H9 (cell line): ENCODE measurements at regions not wholly inside any gene's neighbourhood (a gene's known extent, or its start where the extent isn't known, plus 50 kb on each side); places are given as distances from the start of the nearest gene placed in this dataset.

Experiments
- DNase-seq: peaks from one replicate; pipeline ENCODE4 v3.0.0-alpha.2; 2017
- H2AFZ ChIP-seq: one replicate; pipeline ENCODE4 v1.6.1; 2013; ENCODE audit warnings: mild to moderate bottlenecking, low read length, control low read depth, moderate library complexity
- H2AK5ac ChIP-seq: 2 replicates; pipeline ENCODE4 v1.6.1; 2013; ENCODE audit warnings: low read length, control low read depth, mixed read lengths; ENCODE audit not compliant: insufficient read length
- H2BK120ac ChIP-seq: one replicate; pipeline ENCODE4 v1.6.1; 2013; ENCODE audit warnings: low read depth, mild to moderate bottlenecking, low read length, control low read depth, inconsistent platforms; ENCODE audit not compliant: poor library complexity, severe bottlenecking
- H2BK12ac ChIP-seq: 2 replicates; pipeline ENCODE4 v1.6.1; 2013; ENCODE audit warnings: low read length, control low read depth, mixed read lengths, low read depth; ENCODE audit not compliant: insufficient read length
- H2BK15ac ChIP-seq: 2 replicates; pipeline ENCODE4 v1.6.1; 2013; ENCODE audit warnings: low read depth, low read length, control low read depth
- H2BK20ac ChIP-seq: one replicate; pipeline ENCODE4 v1.6.1; 2013; ENCODE audit warnings: low read depth, mild to moderate bottlenecking, low read length, control low read depth, inconsistent platforms; ENCODE audit not compliant: poor library complexity, severe bottlenecking
- H2BK5ac ChIP-seq: 2 replicates; pipeline ENCODE4 v1.6.1; 2013; ENCODE audit warnings: low read length, control low read depth, mixed read lengths; ENCODE audit not compliant: insufficient read length
- H3K14ac ChIP-seq: 2 replicates; pipeline ENCODE4 v1.6.1; 2013; ENCODE audit warnings: low read length, control low read depth; ENCODE audit not compliant: insufficient read depth
- H3K18ac ChIP-seq: 2 replicates; pipeline ENCODE4 v1.6.1; 2013; ENCODE audit warnings: low read depth, mild to moderate bottlenecking, mixed read lengths, low read length, control low read depth; ENCODE audit not compliant: insufficient read length
- H3K23ac ChIP-seq: 2 replicates; pipeline ENCODE4 v1.6.1; 2013; ENCODE audit warnings: low read length, control low read depth, mixed read lengths, low read depth; ENCODE audit not compliant: insufficient read length
- H3K23me2 ChIP-seq: 2 replicates; pipeline ENCODE4 v1.6.1; 2013; ENCODE audit warnings: low read depth, mild to moderate bottlenecking, mixed read lengths, low read length, control low read depth; ENCODE audit not compliant: insufficient read length, poor library complexity, severe bottlenecking
- H3K27ac ChIP-seq: 2 replicates; pipeline ENCODE4 v1.5.1; 2013; ENCODE audit warnings: low read length, control low read depth, mixed read lengths, low read depth; ENCODE audit not compliant: insufficient read length
- H3K27me3 ChIP-seq: 2 replicates; pipeline ENCODE4 v1.6.1; 2013; ENCODE audit warnings: low read length, control low read depth, inconsistent platforms; ENCODE audit not compliant: insufficient read depth
- H3K4ac ChIP-seq: 2 replicates; pipeline ENCODE4 v1.6.1; 2013; ENCODE audit warnings: low read depth, mild to moderate bottlenecking, control low read depth, inconsistent platforms, low read length, moderate library complexity
- H3K4me1 ChIP-seq: 2 replicates; pipeline ENCODE4 v1.6.1; 2013; ENCODE audit warnings: low read length, control low read depth, inconsistent platforms; ENCODE audit not compliant: insufficient read depth
- H3K4me2 ChIP-seq: 2 replicates; pipeline ENCODE4 v1.6.1; 2013; ENCODE audit warnings: low read length, control low read depth, mixed read lengths; ENCODE audit not compliant: insufficient read length, insufficient read depth
- H3K56ac ChIP-seq: 2 replicates; pipeline ENCODE4 v1.6.1; 2013; ENCODE audit warnings: low read depth, mild to moderate bottlenecking, mixed read lengths, low read length, control low read depth; ENCODE audit not compliant: insufficient read length
- H3K79me1 ChIP-seq: 2 replicates; pipeline ENCODE4 v1.6.1; 2013; ENCODE audit warnings: low read depth, mild to moderate bottlenecking, moderate library complexity, low read length, control low read depth, inconsistent platforms; ENCODE audit not compliant: insufficient read depth, poor library complexity, severe bottlenecking
- H3K79me2 ChIP-seq: 2 replicates; pipeline ENCODE4 v1.6.1; 2013; ENCODE audit warnings: low read length, control low read depth, inconsistent platforms; ENCODE audit not compliant: insufficient read depth
- H3K9ac ChIP-seq: 2 replicates; pipeline ENCODE4 v1.6.1; 2013; ENCODE audit warnings: low read length, control low read depth, mixed read lengths; ENCODE audit not compliant: insufficient read length; ENCODE audit errors: extremely low read depth
- H3K9me3 ChIP-seq: one replicate; pipeline ENCODE4 v1.6.1; 2013; ENCODE audit warnings: low read depth, low read length, inconsistent platforms; ENCODE audit not compliant: control insufficient read depth
- H3T11ph ChIP-seq: one replicate; pipeline ENCODE4 v1.6.1; 2013; ENCODE audit warnings: mild to moderate bottlenecking, low read length, control low read depth, inconsistent platforms
- H4K20me1 ChIP-seq: one replicate; pipeline ENCODE4 v1.6.1; 2013; ENCODE audit not compliant: control insufficient read depth, insufficient read length, insufficient read depth
- H4K5ac ChIP-seq: 2 replicates; pipeline ENCODE4 v1.6.1; 2013; ENCODE audit warnings: low read depth, mild to moderate bottlenecking, mixed read lengths, low read length, control low read depth; ENCODE audit not compliant: insufficient read length
- H4K8ac ChIP-seq: replicated peaks from 2 replicates; pipeline ENCODE4 v1.6.1; 2013; ENCODE audit warnings: low read length, control low read depth, mixed read lengths, low read depth; ENCODE audit not compliant: insufficient read length
- H4K91ac ChIP-seq: 2 replicates; pipeline ENCODE4 v1.6.1; 2013; ENCODE audit warnings: low read depth, mild to moderate bottlenecking, moderate library complexity, mixed read lengths, low read length, control low read depth; ENCODE audit not compliant: insufficient read length
- H3K27ac Mint-ChIP-seq, 3 experiments: 2 replicates in 2 of 3; 3 replicates in 1 of 3; pipeline ENCODE4 v1.8.0; 2020 to 2021; ENCODE audit warnings: mixed read lengths in 3 of 3, mild to moderate bottlenecking in 1 of 3, moderate library complexity in 1 of 3
- H3K27me3 Mint-ChIP-seq: 2 replicates; pipeline ENCODE4 v1.8.0; 2021; ENCODE audit warnings: low read depth, mild to moderate bottlenecking, moderate library complexity, mixed read lengths
- H3K36me3 Mint-ChIP-seq, 3 experiments: 2 replicates in 2 of 3; 3 replicates in 1 of 3; pipeline ENCODE4 v1.8.0; 2020 to 2021; ENCODE audit warnings: low read depth in 3 of 3, mixed read lengths in 3 of 3; ENCODE audit not compliant: insufficient read depth in 1 of 3
- H3K4me1 Mint-ChIP-seq, 2 experiments: 2 replicates each; pipeline ENCODE4 v1.8.0; 2020; ENCODE audit warnings: mixed read lengths in 2 of 2
- H3K4me3 Mint-ChIP-seq, 2 experiments: 2 replicates in 1 of 2; 3 replicates in 1 of 2; pipeline ENCODE4 v1.8.0; 2020 to 2021; ENCODE audit warnings: mild to moderate bottlenecking in 2 of 2, mixed read lengths in 2 of 2, moderate library complexity in 1 of 2
- H3K9me3 Mint-ChIP-seq, 2 experiments: 2 replicates in 1 of 2; 3 replicates in 1 of 2; pipeline ENCODE4 v1.8.0; 2020; ENCODE audit warnings: mild to moderate bottlenecking in 2 of 2, mixed read lengths in 2 of 2, moderate library complexity in 1 of 2
- WGBS: extraction: QIAGEN DNeasy Blood & Tissue Kit; methylation state at CpG from one replicate; pipeline ENCODE4 v1.1.7; 2013; ENCODE audit warnings: missing lambda C conversion rate, low lambda C conversion rate, mixed read lengths; ENCODE audit not compliant: insufficient read length; ENCODE audit errors: extremely low coverage; 5-methylcytosine and 5-hydroxymethylcytosine counted together
- TF ChIP-seq, protein P1 (sequence below): fragments of 200-600 bp; sonication (generic); conservative IDR thresholded peaks from 3 replicates; pipeline ENCODE4 v1.8.0; 2021; ENCODE audit warnings: antibody characterized with exemption, mild to moderate bottlenecking

GRCh38 chr17:71019699-71020098 lies 850.4 kb downstream of the KCNJ2 start:
- H2AFZ ChIP-seq, result no peak overlapping the region
- no peaks in the 10 kb centered on the region; the same call in 1 of the 2 replicates for H3K4me1 ChIP-seq
- no peaks in the 10 kb centered on the region for H4K20me1 ChIP-seq
- no peak overlapping the region for H3K23ac ChIP-seq
- TF ChIP-seq, protein P1, sequence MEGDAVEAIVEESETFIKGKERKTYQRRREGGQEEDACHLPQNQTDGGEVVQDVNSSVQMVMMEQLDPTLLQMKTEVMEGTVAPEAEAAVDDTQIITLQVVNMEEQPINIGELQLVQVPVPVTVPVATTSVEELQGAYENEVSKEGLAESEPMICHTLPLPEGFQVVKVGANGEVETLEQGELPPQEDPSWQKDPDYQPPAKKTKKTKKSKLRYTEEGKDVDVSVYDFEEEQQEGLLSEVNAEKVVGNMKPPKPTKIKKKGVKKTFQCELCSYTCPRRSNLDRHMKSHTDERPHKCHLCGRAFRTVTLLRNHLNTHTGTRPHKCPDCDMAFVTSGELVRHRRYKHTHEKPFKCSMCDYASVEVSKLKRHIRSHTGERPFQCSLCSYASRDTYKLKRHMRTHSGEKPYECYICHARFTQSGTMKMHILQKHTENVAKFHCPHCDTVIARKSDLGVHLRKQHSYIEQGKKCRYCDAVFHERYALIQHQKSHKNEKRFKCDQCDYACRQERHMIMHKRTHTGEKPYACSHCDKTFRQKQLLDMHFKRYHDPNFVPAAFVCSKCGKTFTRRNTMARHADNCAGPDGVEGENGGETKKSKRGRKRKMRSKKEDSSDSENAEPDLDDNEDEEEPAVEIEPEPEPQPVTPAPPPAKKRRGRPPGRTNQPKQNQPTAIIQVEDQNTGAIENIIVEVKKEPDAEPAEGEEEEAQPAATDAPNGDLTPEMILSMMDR, result no peak
- no peak overlapping the region for H4K8ac ChIP-seq
- H3K9ac ChIP-seq, result no peak overlapping the region
- H3K4me2 ChIP-seq, result peak overlapping the region; percentile 10
- H3K14ac ChIP-seq, result no peak overlapping the region
- H2BK20ac ChIP-seq, result no peak overlapping the region
- no peak overlapping the region for H2BK5ac ChIP-seq
- no peak overlapping the region for H3K27ac ChIP-seq
- H2BK15ac ChIP-seq, result no peak overlapping the region
- H3K79me2 ChIP-seq, result no peaks in the 10 kb centered on the region
- peaks cover 2 to 4% of the 10 kb centered on the region in 2 experiments; a peak in 3 of 5 replicates for H3K9me3 Mint-ChIP-seq
- H3K27ac Mint-ChIP-seq, result no peak overlapping the region
- no peak overlapping the region for H2BK120ac ChIP-seq
- H3K4ac ChIP-seq, result no peak overlapping the region
- no peaks in the 10 kb centered on the region; a peak in 1 of 4 replicates for H3K4me1 Mint-ChIP-seq
- no peak overlapping the region for H3T11ph ChIP-seq
- H3K27me3 ChIP-seq, result no peaks in the 10 kb centered on the region
- no peaks in the 10 kb centered on the region for H3K9me3 ChIP-seq
- no peak overlapping the region for H3K56ac ChIP-seq
- H3K18ac ChIP-seq, result no peak overlapping the region
- H2AK5ac ChIP-seq, result no peak overlapping the region
- peaks cover 0 to 7% (median 2%) of the 10 kb centered on the region in 3 experiments; a peak in 2 of 7 replicates for H3K36me3 Mint-ChIP-seq
- peaks cover 5% of the 10 kb centered on the region; the same call in 1 of the 2 replicates for H3K27me3 Mint-ChIP-seq
- H2BK12ac ChIP-seq, result no peak overlapping the region
- no peak overlapping the region for H3K4me3 Mint-ChIP-seq
- DNase-seq, result no peak
- no peaks in the 10 kb centered on the region for H3K79me1 ChIP-seq
- H4K91ac ChIP-seq, result no peak overlapping the region
- no peak overlapping the region for H4K5ac ChIP-seq
- no CpG with 5 or more reads among the region's 1 CpG for WGBS
- no peaks in the 10 kb centered on the region for H3K23me2 ChIP-seq
